K562 (cell line): ENCODE measurements at regions not wholly inside any gene's neighbourhood (a gene's known extent, or its start where the extent isn't known, plus 50 kb on each side); places are given as distances from the start of the nearest gene placed in this dataset.

Experiments used
- EP300 ChIP-seq: IDR thresholded peaks from 2 replicates; pipeline ENCODE4 v1.6.1; 2012; ENCODE audit warnings: low read length, improper control_type of control experiment
- NR0B1 ChIP-seq: fragments of 450-650 bp; IDR thresholded peaks from one replicate; pipeline ENCODE4 v1.6.1; 2018; ENCODE audit warnings: mild to moderate bottlenecking, moderate library complexity; ENCODE audit not compliant: partially characterized antibody
- NR2F6 ChIP-seq: fragments of 450-650 bp; formaldehyde crosslinking; IDR thresholded peaks from 2 replicates; pipeline ENCODE4 v1.4.0; 2020; ENCODE audit warnings: mild to moderate bottlenecking
- SMARCB1 ChIP-seq: IDR thresholded peaks from 2 replicates; pipeline ENCODE4 v1.6.1; 2011; ENCODE audit warnings: improper control_type of control experiment, low read depth; ENCODE audit not compliant: insufficient read length
- ZNF274 ChIP-seq: IDR thresholded peaks from 2 replicates; pipeline ENCODE4 v1.6.1; 2011; ENCODE audit warnings: low read depth, mild to moderate bottlenecking, low read length, moderate library complexity, borderline replicate concordance
- ZNF696 ChIP-seq: fragments of 250-450 bp; sonication (Bioruptor Pico); conservative IDR thresholded peaks from 2 replicates; pipeline ENCODE4 v1.4.0; 2020; ENCODE audit warnings: mild to moderate bottlenecking, moderate library complexity
- TF ChIP-seq, protein P1 (sequence below): fragments of 450-650 bp; IDR thresholded peaks from 2 replicates; pipeline ENCODE4 v1.6.1; 2016; ENCODE audit warnings: mild to moderate bottlenecking, moderate library complexity

DNA sequence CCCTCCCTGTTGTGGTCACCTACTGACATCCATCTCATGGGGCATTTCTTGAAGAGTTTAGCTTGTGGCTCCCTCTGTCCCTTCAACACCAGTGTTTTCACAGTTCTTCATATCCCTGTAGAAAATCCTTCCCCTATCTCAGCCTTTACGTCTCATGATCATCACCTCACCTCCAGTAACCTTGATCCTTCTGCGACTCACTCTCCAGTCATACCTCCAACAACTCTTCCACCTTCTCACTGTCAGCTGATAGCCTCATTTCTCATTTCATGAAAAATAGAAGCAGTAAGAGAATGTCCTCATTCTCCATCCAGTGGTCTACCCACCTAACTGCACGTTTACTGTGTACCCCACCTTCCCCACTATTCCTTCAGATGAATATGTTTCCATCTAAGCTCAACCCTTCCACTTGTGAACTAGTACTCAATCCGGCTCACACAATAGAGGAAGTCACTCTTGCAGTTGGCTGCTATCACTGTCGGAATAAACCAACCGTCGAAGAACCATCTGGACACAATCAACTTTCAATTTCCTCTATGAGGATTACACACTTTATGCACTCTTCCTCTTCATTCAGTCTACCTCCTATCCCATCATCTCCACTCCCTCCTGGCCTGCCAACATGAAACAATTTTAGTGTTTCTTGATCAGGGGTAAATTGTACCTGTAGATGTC is 256.0 kb downstream of the AHR start (continued):
- TF ChIP-seq ZNF274, result no peak
- no peak for TF ChIP-seq SMARCB1
- TF ChIP-seq, protein P1, sequence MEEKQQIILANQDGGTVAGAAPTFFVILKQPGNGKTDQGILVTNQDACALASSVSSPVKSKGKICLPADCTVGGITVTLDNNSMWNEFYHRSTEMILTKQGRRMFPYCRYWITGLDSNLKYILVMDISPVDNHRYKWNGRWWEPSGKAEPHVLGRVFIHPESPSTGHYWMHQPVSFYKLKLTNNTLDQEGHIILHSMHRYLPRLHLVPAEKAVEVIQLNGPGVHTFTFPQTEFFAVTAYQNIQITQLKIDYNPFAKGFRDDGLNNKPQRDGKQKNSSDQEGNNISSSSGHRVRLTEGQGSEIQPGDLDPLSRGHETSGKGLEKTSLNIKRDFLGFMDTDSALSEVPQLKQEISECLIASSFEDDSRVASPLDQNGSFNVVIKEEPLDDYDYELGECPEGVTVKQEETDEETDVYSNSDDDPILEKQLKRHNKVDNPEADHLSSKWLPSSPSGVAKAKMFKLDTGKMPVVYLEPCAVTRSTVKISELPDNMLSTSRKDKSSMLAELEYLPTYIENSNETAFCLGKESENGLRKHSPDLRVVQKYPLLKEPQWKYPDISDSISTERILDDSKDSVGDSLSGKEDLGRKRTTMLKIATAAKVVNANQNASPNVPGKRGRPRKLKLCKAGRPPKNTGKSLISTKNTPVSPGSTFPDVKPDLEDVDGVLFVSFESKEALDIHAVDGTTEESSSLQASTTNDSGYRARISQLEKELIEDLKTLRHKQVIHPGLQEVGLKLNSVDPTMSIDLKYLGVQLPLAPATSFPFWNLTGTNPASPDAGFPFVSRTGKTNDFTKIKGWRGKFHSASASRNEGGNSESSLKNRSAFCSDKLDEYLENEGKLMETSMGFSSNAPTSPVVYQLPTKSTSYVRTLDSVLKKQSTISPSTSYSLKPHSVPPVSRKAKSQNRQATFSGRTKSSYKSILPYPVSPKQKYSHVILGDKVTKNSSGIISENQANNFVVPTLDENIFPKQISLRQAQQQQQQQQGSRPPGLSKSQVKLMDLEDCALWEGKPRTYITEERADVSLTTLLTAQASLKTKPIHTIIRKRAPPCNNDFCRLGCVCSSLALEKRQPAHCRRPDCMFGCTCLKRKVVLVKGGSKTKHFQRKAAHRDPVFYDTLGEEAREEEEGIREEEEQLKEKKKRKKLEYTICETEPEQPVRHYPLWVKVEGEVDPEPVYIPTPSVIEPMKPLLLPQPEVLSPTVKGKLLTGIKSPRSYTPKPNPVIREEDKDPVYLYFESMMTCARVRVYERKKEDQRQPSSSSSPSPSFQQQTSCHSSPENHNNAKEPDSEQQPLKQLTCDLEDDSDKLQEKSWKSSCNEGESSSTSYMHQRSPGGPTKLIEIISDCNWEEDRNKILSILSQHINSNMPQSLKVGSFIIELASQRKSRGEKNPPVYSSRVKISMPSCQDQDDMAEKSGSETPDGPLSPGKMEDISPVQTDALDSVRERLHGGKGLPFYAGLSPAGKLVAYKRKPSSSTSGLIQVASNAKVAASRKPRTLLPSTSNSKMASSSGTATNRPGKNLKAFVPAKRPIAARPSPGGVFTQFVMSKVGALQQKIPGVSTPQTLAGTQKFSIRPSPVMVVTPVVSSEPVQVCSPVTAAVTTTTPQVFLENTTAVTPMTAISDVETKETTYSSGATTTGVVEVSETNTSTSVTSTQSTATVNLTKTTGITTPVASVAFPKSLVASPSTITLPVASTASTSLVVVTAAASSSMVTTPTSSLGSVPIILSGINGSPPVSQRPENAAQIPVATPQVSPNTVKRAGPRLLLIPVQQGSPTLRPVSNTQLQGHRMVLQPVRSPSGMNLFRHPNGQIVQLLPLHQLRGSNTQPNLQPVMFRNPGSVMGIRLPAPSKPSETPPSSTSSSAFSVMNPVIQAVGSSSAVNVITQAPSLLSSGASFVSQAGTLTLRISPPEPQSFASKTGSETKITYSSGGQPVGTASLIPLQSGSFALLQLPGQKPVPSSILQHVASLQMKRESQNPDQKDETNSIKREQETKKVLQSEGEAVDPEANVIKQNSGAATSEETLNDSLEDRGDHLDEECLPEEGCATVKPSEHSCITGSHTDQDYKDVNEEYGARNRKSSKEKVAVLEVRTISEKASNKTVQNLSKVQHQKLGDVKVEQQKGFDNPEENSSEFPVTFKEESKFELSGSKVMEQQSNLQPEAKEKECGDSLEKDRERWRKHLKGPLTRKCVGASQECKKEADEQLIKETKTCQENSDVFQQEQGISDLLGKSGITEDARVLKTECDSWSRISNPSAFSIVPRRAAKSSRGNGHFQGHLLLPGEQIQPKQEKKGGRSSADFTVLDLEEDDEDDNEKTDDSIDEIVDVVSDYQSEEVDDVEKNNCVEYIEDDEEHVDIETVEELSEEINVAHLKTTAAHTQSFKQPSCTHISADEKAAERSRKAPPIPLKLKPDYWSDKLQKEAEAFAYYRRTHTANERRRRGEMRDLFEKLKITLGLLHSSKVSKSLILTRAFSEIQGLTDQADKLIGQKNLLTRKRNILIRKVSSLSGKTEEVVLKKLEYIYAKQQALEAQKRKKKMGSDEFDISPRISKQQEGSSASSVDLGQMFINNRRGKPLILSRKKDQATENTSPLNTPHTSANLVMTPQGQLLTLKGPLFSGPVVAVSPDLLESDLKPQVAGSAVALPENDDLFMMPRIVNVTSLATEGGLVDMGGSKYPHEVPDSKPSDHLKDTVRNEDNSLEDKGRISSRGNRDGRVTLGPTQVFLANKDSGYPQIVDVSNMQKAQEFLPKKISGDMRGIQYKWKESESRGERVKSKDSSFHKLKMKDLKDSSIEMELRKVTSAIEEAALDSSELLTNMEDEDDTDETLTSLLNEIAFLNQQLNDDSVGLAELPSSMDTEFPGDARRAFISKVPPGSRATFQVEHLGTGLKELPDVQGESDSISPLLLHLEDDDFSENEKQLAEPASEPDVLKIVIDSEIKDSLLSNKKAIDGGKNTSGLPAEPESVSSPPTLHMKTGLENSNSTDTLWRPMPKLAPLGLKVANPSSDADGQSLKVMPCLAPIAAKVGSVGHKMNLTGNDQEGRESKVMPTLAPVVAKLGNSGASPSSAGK, result no peak
- no peak for TF ChIP-seq EP300
- TF ChIP-seq ZNF696 (CRISPR knock-in tag), result no peak
- TF ChIP-seq NR2F6 (CRISPR knock-in tag), result no peak
- no peak for TF ChIP-seq NR0B1
